H1 (cell line): ENCODE measurements at regions not wholly inside any gene's neighbourhood (a gene's known extent, or its start where the extent isn't known, plus 50 kb on each side); places are given as distances from the start of the nearest gene placed in this dataset.

Experiments used
- ASH2L ChIP-seq: fragments of 200-600, 300-600 bp; sonication (generic); IDR thresholded peaks from one replicate; pipeline ENCODE4 v1.7.1; 2017; ENCODE audit warnings: low read length
- EZH2 ChIP-seq: fragments of 200-600 bp; sonication (generic); IDR thresholded peaks from 2 replicates; pipeline ENCODE4 v1.7.1; 2012; ENCODE audit warnings: low read depth, mild to moderate bottlenecking, moderate library complexity, low read length, inconsistent platforms; ENCODE audit not compliant: severe bottlenecking
- GTF2F1 ChIP-seq: IDR thresholded peaks from 2 replicates; pipeline ENCODE4 v1.6.1; 2012; ENCODE audit warnings: low read depth, low read length, improper control_type of control experiment, borderline replicate concordance
- NANOG ChIP-seq: IDR thresholded peaks from 2 replicates; pipeline ENCODE4 v1.6.1; 2011; ENCODE audit warnings: low read length, low read depth, mild to moderate bottlenecking, inconsistent platforms; ENCODE audit not compliant: insufficient read depth, poor library complexity, severe bottlenecking
- RXRA ChIP-seq: IDR thresholded peaks from 2 replicates; pipeline ENCODE4 v1.6.1; 2011; ENCODE audit warnings: low read depth, mild to moderate bottlenecking, low read length, moderate library complexity; ENCODE audit not compliant: insufficient read depth
- YY1 ChIP-seq: IDR thresholded peaks from 2 replicates; pipeline ENCODE4 v1.6.1; 2011; ENCODE audit warnings: low read depth, mild to moderate bottlenecking, low read length

DNA sequence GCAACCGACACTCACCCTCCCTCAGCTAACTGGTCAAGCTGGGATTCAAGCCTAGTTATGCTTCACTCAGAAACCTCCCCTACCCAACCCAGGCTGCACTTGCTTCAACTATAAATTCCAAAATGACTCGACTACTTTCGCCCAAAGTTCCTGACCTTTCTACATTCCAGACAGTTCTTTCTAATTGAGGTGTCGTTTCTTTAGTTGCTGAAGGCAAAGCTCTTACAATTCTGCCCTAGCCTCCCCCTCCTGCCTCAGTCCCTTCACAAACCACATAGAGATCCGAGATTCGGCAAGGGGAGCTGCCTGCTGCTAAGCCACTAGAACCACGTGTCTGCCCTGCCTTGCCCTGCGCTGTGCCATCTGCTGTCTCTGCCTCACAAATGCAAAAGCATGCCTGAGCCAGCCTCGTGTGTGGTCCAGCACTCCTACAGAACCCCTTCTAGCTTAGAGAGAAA lies 74.7 kb upstream of the SH3GL3 start (continued):
- TF ChIP-seq NANOG (no peak), RXRA (no peak), ASH2L (no peak), EZH2 (no peak), GTF2F1 (no peak), YY1 (no peak)
